Neural cell (in vitro differentiated cells): ENCODE measurements at regions not wholly inside any gene's neighbourhood (a gene's known extent, or its start where the extent isn't known, plus 50 kb on each side); places are given as distances from the start of the nearest gene placed in this dataset.

Experiments used
- H2AFZ ChIP-seq: fragments of 200-600, 300-800 bp; sonication (generic), shearing (Covaris generic); 2 replicates; pipeline ENCODE4 v1.6.0; 2014; ENCODE audit warnings: low read depth, mild to moderate bottlenecking, antibody characterized with exemption, low read length, moderate library complexity
- H3F3A ChIP-seq: fragments of 200-600 bp; shearing (Covaris generic); 2 replicates; pipeline ENCODE4 v1.6.1; 2016; ENCODE audit warnings: mild to moderate bottlenecking, moderate library complexity, mixed read lengths, antibody characterized with exemption, low read length; ENCODE audit not compliant: insufficient read depth, poor library complexity, severe bottlenecking
- H3K27ac ChIP-seq: fragments of 200-600, 300-800 bp; sonication (generic), shearing (Covaris generic); 2 replicates; pipeline ENCODE4 v1.5.1; 2014; ENCODE audit warnings: mild to moderate bottlenecking, low read length, moderate library complexity
- H3K27me3 ChIP-seq: fragments of 300-800, 200-600 bp; sonication (generic), shearing (Covaris generic); 2 replicates; pipeline ENCODE4 v1.6.0; 2014; ENCODE audit warnings: mild to moderate bottlenecking, low read depth, low read length, moderate library complexity; ENCODE audit not compliant: insufficient read depth
- H3K36me3 ChIP-seq: fragments of 300-800, 200-600 bp; sonication (generic), shearing (Covaris generic); 2 replicates; pipeline ENCODE4 v1.5.1; 2014; ENCODE audit warnings: mild to moderate bottlenecking, antibody characterized with exemption, low read length, moderate library complexity; ENCODE audit not compliant: insufficient read depth
- H3K4me2 ChIP-seq: fragments of 300-800, 200-600 bp; sonication (generic), shearing (Covaris generic); 2 replicates; pipeline ENCODE4 v1.6.0; 2014; ENCODE audit warnings: mild to moderate bottlenecking, low read length
- H3K4me3 ChIP-seq: fragments of 300-800, 200-600 bp; sonication (generic), shearing (Covaris generic); 2 replicates; pipeline ENCODE4 v1.5.1; 2014; ENCODE audit warnings: mild to moderate bottlenecking, low read length, moderate library complexity
- H3K79me2 ChIP-seq: fragments of 200-600 bp; shearing (Covaris generic); replicated peaks from 2 replicates; pipeline ENCODE4 v1.6.0; 2014; ENCODE audit warnings: mild to moderate bottlenecking, low read length, moderate library complexity; ENCODE audit not compliant: insufficient read depth
- H3K9ac ChIP-seq: fragments of 300-800, 200-600 bp; sonication (generic), shearing (Covaris generic); 2 replicates; pipeline ENCODE4 v1.6.1; 2016; ENCODE audit warnings: mild to moderate bottlenecking, low read length, mixed read lengths
- H3K9me2 ChIP-seq: fragments of 200-600 bp; shearing (Covaris generic); 2 replicates; pipeline ENCODE4 v1.6.1; 2016; ENCODE audit warnings: mild to moderate bottlenecking, low read length, mixed read lengths; ENCODE audit not compliant: insufficient read depth
- H3K9me3 ChIP-seq: fragments of 200-600, 300-800 bp; sonication (generic), shearing (Covaris generic); 2 replicates; pipeline ENCODE4 v1.6.1; 2016; ENCODE audit warnings: mild to moderate bottlenecking, mixed run types, low read length, moderate library complexity, mixed read lengths
- H4K20me1 ChIP-seq: fragments of 200-600 bp; shearing (Covaris generic); 2 replicates; pipeline ENCODE4 v1.6.1; 2016; ENCODE audit warnings: mild to moderate bottlenecking, mixed run types; ENCODE audit not compliant: insufficient read depth
- EP300 ChIP-seq: fragments of 450-650 bp; conservative IDR thresholded peaks from 2 replicates; pipeline ENCODE4 v1.6.1; 2014; ENCODE audit warnings: antibody characterized with exemption, mild to moderate bottlenecking, moderate library complexity; ENCODE audit not compliant: poor library complexity, severe bottlenecking
- EZH2 ChIP-seq: fragments of 200-600, 300-800 bp; shearing (Covaris generic), sonication (generic); IDR thresholded peaks from 2 replicates; pipeline ENCODE4 v1.6.1; 2014; ENCODE audit warnings: antibody characterized with exemption, low read length, borderline replicate concordance, mild to moderate bottlenecking; ENCODE audit not compliant: insufficient read depth, poor library complexity, severe bottlenecking
- MXI1 ChIP-seq: fragments of 450-650 bp; conservative IDR thresholded peaks from 2 replicates; pipeline ENCODE4 v1.6.1; 2014; ENCODE audit warnings: antibody characterized with exemption, mild to moderate bottlenecking; ENCODE audit not compliant: poor library complexity, severe bottlenecking
- POLR2AphosphoS5 ChIP-seq: IDR thresholded peaks from 2 replicates; pipeline ENCODE4 v1.6.1; 2012
- RAD21 ChIP-seq: fragments of 450-650 bp; conservative IDR thresholded peaks from 2 replicates; pipeline ENCODE4 v1.6.1; 2014; ENCODE audit warnings: antibody characterized with exemption, mild to moderate bottlenecking, moderate library complexity
- REST ChIP-seq: IDR thresholded peaks from 2 replicates; pipeline ENCODE4 v1.6.1; 2012; ENCODE audit warnings: borderline replicate concordance
- SMC3 ChIP-seq: fragments of 450-650 bp; conservative IDR thresholded peaks from 2 replicates; pipeline ENCODE4 v1.6.1; 2014; ENCODE audit warnings: antibody characterized with exemption, mild to moderate bottlenecking, moderate library complexity; ENCODE audit not compliant: poor library complexity
- TAF1 ChIP-seq: IDR thresholded peaks from 2 replicates; pipeline ENCODE4 v1.6.1; 2012; ENCODE audit warnings: low read depth
- TF ChIP-seq, protein P1 (sequence below): fragments of 450-650 bp; IDR thresholded peaks from 2 replicates; pipeline ENCODE4 v1.5.1; 2014; ENCODE audit warnings: antibody characterized with exemption, mild to moderate bottlenecking, moderate library complexity; ENCODE audit not compliant: poor library complexity, severe bottlenecking

DNA sequence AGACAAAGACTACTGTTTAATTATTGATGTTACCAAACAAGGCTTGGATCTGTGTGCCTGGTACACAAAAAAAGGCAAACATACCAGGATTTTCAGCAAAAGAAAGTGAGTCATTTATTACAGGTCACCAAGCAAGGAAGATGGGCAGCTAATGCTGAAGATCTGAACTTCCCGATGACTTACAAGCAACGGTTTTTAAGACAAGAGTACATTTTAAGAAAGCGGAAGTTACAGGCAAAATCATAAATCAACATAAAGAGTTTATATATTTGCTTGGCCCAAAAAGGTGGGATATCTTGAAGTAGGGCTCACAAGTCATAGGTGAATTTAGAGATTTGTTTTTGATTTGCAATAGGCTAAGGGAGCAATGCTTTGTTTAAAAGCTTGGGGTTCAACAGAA is 125.4 kb upstream of the SPATA16 start:
- Histone ChIP-seq H3F3A (no peaks in the 10 kb centered on the region), H3K27me3 (no peaks in the 10 kb centered on the region), H3K27ac (no peak overlapping the region), H3K79me2 (no peaks in the 10 kb centered on the region), H3K4me2 (no peak overlapping the region), H3K9ac (no peak overlapping the region), H3K4me3 (no peak overlapping the region), H3K9me2 (no peaks in the 10 kb centered on the region), H2AFZ (no peak overlapping the region), H3K9me3 (no peaks in the 10 kb centered on the region), H3K36me3 (no peaks in the 10 kb centered on the region), H4K20me1 (no peaks in the 10 kb centered on the region)
- TF ChIP-seq EZH2: no peak

DNA sequence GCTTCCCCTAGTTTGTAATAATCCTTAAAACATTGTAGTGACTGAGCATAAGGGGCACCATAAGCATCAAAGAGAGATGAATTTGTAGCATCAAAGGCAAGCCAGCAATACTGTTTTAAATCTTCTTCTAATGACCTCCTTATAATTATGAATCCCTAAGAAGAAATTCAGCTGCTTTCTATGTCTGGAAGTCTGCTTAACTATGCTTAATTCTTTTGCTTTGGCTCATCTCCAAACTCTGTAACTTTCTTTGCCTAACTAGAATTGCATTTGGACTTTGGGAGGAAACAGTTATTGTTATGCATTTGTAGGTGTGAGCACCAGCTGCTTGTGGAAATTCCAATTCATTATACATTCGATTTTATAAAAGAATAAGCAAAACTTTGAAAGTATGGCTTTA is 117.7 kb upstream of the SPATA16 start:
- H3K79me2 ChIP-seq: no peaks in the 10 kb centered on the region
- TF ChIP-seq EZH2: no peak
- no peak for TF ChIP-seq SMC3
- TF ChIP-seq REST: no peak
- TF ChIP-seq, protein P1, sequence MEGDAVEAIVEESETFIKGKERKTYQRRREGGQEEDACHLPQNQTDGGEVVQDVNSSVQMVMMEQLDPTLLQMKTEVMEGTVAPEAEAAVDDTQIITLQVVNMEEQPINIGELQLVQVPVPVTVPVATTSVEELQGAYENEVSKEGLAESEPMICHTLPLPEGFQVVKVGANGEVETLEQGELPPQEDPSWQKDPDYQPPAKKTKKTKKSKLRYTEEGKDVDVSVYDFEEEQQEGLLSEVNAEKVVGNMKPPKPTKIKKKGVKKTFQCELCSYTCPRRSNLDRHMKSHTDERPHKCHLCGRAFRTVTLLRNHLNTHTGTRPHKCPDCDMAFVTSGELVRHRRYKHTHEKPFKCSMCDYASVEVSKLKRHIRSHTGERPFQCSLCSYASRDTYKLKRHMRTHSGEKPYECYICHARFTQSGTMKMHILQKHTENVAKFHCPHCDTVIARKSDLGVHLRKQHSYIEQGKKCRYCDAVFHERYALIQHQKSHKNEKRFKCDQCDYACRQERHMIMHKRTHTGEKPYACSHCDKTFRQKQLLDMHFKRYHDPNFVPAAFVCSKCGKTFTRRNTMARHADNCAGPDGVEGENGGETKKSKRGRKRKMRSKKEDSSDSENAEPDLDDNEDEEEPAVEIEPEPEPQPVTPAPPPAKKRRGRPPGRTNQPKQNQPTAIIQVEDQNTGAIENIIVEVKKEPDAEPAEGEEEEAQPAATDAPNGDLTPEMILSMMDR: no peak
- no peak for TF ChIP-seq EP300
- no peak overlapping the region for H2AFZ ChIP-seq
- H3K36me3 ChIP-seq: no peaks in the 10 kb centered on the region
- H3K27me3 ChIP-seq: no peaks in the 10 kb centered on the region
- no peaks in the 10 kb centered on the region for H3K9me2 ChIP-seq
- no peaks in the 10 kb centered on the region for H4K20me1 ChIP-seq
- H3K4me2 ChIP-seq: no peak overlapping the region
- H3K4me3 ChIP-seq: no peak overlapping the region
- H3K27ac ChIP-seq: no peak overlapping the region
- H3K9ac ChIP-seq: no peak overlapping the region
- H3F3A ChIP-seq: no peaks in the 10 kb centered on the region
- no peaks in the 10 kb centered on the region for H3K9me3 ChIP-seq

GRCh38 chr3:173257797-173258196 is 116.8 kb upstream of the SPATA16 start:
- no peak overlapping the region for H3K4me2 ChIP-seq
- no peaks in the 10 kb centered on the region for H3K36me3 ChIP-seq
- no peak overlapping the region for H2AFZ ChIP-seq
- H3K4me3 ChIP-seq: no peak overlapping the region
- H3K27ac ChIP-seq: no peak overlapping the region
- no peaks in the 10 kb centered on the region for H3K27me3 ChIP-seq
- no peaks in the 10 kb centered on the region for H3K79me2 ChIP-seq
- no peaks in the 10 kb centered on the region for H3K9me3 ChIP-seq
- no peak overlapping the region for H3K9ac ChIP-seq
- H4K20me1 ChIP-seq: no peaks in the 10 kb centered on the region
- no peaks in the 10 kb centered on the region for H3K9me2 ChIP-seq
- no peaks in the 10 kb centered on the region for H3F3A ChIP-seq
- no peak for TF ChIP-seq EZH2
- TF ChIP-seq TAF1: no peak
- no peak for TF ChIP-seq SMC3
- TF ChIP-seq, protein P1: no peak
- no peak for TF ChIP-seq RAD21
- no peak for TF ChIP-seq POLR2AphosphoS5
- no peak for TF ChIP-seq MXI1
